ENCODE measurements at regions not wholly inside any gene's neighbourhood (a gene's known extent, or its start where the extent isn't known, plus 50 kb on each side); places are given as distances from the start of the nearest gene placed in this dataset.

- ATAC-seq: no peak
- no peak for DNase-seq
Measured at GRCh38 chr5:2441495-2442180, 309.8 kb downstream of the IRX2 start.

- DNase-seq (no peak), ATAC-seq (no peak)
Measured at GRCh38 chr5:2439608-2440007, 311.9 kb downstream of the IRX2 start.

GRCh38 chr5:2433086-2433485 lies 318.4 kb downstream of the IRX2 start:
- DNase-seq (no peak), ATAC-seq (no peak)

- ATAC-seq (no peak), DNase-seq (no peak)
Measured at GRCh38 chr5:2432076-2432920, 319.2 kb downstream of the IRX2 start.

- DNase-seq (no peak), ATAC-seq (no peak)
Measured at GRCh38 chr5:2430606-2431005, 320.9 kb downstream of the IRX2 start.

- ATAC-seq (no peak), DNase-seq (no peak)
Measured at GRCh38 chr5:2427983-2428382, 323.5 kb downstream of the IRX2 start.

GRCh38 chr5:2423634-2424033 lies 327.8 kb downstream of the IRX2 start:
- DNase-seq (no peak), ATAC-seq (no peak)

GRCh38 chr5:2417301-2417700 lies 334.2 kb downstream of the IRX2 start:
- no peak for DNase-seq
- no peak for ATAC-seq

GRCh38 chr5:2415678-2416077 lies 335.8 kb downstream of the IRX2 start:
- DNase-seq: no peak
- no peak for ATAC-seq

GRCh38 chr5:2410451-2410850 lies 341.0 kb downstream of the IRX2 start:
- ATAC-seq: no peak
- DNase-seq: no peak

GRCh38 chr5:2403296-2403695 lies 348.2 kb downstream of the IRX2 start:
- no peak for DNase-seq
- ATAC-seq: no peak

- no peak for ATAC-seq
- DNase-seq: no peak
Measured at GRCh38 chr5:2399804-2400203, 351.7 kb downstream of the IRX2 start.

GRCh38 chr5:2399096-2399495 lies 352.4 kb downstream of the IRX2 start:
- ATAC-seq (no peak), DNase-seq (no peak)

- no peak for ATAC-seq
- no peak for DNase-seq
Measured at GRCh38 chr5:2393556-2393955, 357.9 kb downstream of the IRX2 start.

GRCh38 chr5:2391566-2391965 lies 359.9 kb downstream of the IRX2 start:
- ATAC-seq (no peak), DNase-seq (no peak)

GRCh38 chr5:2391021-2391420 lies 360.5 kb downstream of the IRX2 start:
- no peak for ATAC-seq

GRCh38 chr5:2388571-2388970 lies 362.9 kb downstream of the IRX2 start:
- DNase-seq (no peak), ATAC-seq (no peak)

More at GRCh38 chr5:2391021-2391420, 360.5 kb downstream of the IRX2 start:
- no peak for DNase-seq

- no peak for ATAC-seq
- DNase-seq: no peak
Measured at GRCh38 chr5:2387634-2388325, 363.7 kb downstream of the IRX2 start.

GRCh38 chr5:2387250-2387633 lies 364.2 kb downstream of the IRX2 start:
- ATAC-seq (no peak), DNase-seq (no peak)

- DNase-seq (no peak), ATAC-seq (no peak)
Measured at GRCh38 chr5:2385818-2386217, 365.7 kb downstream of the IRX2 start.

GRCh38 chr5:2383698-2384065 lies 367.8 kb downstream of the IRX2 start:
- ATAC-seq: no peak

GRCh38 chr5:2382776-2383697 lies 368.4 kb downstream of the IRX2 start:
- DNase-seq (no peak), ATAC-seq (no peak)

More at GRCh38 chr5:2383698-2384065, 367.8 kb downstream of the IRX2 start:
- no peak for DNase-seq
